Stimulated activated memory B cell treated with anti-CD40 and anti-IgM and Interleukin-4, amounts not matched to agents 10 μg/mL and 1 μg/mL and 100 μg/mL, for 72 hours (primary cell): ENCODE measurements at regions not wholly inside any gene's neighbourhood (a gene's known extent, or its start where the extent isn't known, plus 50 kb on each side); places are given as distances from the start of the nearest gene placed in this dataset.

Source experiments
- ATAC-seq: fragments of 150-1000 bp; cut with Tn5 transposase; 2 replicates; pipeline ENCODE4 v1.10.0; 2021
- H3K27ac Mint-ChIP-seq: one replicate; pipeline ENCODE4 v1.8.0; 2022; ENCODE audit warnings: mild to moderate bottlenecking, mixed read lengths
- H3K27me3 Mint-ChIP-seq: one replicate; pipeline ENCODE4 v1.8.0; 2022; ENCODE audit warnings: mixed read lengths
- H3K36me3 Mint-ChIP-seq: one replicate; pipeline ENCODE4 v1.8.0; 2022; ENCODE audit warnings: mixed read lengths
- H3K4me1 Mint-ChIP-seq: one replicate; pipeline ENCODE4 v1.8.0; 2022; ENCODE audit warnings: mixed read lengths
- H3K4me3 Mint-ChIP-seq: one replicate; pipeline ENCODE4 v1.8.0; 2022; ENCODE audit warnings: mild to moderate bottlenecking, moderate library complexity, mixed read lengths
- H3K9me3 Mint-ChIP-seq: one replicate; pipeline ENCODE4 v1.8.0; 2022; ENCODE audit warnings: mixed read lengths

DNA sequence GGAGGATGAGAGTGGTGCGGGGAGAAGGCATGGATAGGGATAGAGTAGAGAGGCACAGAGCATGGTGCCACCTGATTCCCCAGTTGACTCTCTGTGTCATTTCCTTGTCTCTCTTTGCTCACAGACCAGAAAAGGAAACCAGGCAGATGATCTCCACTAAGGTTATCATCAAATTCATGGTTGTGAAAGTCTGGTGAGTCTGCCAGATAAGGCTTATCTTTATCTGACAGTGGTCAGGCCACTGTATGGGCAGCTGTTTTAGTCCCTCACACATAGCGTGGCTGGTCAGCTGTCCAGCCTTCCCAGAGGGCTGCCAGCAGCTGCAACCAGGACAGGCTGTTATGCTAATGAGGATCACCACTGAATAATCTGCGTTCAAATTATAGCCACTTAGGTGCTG is 99.0 kb downstream of the ADRA2A start:
- ATAC-seq = no peak
- no peaks in the 10 kb centered on the region for H3K36me3 Mint-ChIP-seq
- no peak overlapping the region for H3K27ac Mint-ChIP-seq
- H3K4me3 Mint-ChIP-seq = no peak overlapping the region
- H3K4me1 Mint-ChIP-seq = no peaks in the 10 kb centered on the region
- peaks cover 69% of the 10 kb centered on the region for H3K27me3 Mint-ChIP-seq
- no peaks in the 10 kb centered on the region for H3K9me3 Mint-ChIP-seq

DNA sequence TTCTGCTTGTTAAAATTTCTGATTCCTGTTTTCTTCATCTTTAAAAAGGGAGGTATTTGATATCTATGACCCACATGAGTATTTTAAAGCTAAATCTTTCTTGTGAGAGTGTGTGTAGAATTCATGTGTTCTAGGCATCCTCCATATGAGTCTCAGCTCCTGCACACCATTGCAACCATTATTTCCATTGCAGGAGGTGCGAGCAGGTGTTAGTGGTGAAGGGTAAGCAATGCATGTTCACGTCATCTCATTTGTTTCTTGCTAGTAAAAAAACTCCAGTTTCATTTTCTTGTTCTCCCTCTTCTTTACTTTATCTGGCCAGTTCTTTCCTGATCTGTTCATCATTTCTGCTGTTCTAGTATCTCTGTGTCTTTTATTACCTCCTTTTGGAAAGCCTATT is 100.5 kb downstream of the ADRA2A start:
- H3K27ac Mint-ChIP-seq = no peak overlapping the region
- no peak overlapping the region for H3K4me3 Mint-ChIP-seq
- H3K36me3 Mint-ChIP-seq = no peaks in the 10 kb centered on the region
- no peaks in the 10 kb centered on the region for H3K4me1 Mint-ChIP-seq
- H3K9me3 Mint-ChIP-seq = no peaks in the 10 kb centered on the region
- H3K27me3 Mint-ChIP-seq = peaks cover 65% of the 10 kb centered on the region
- ATAC-seq = no peak

DNA sequence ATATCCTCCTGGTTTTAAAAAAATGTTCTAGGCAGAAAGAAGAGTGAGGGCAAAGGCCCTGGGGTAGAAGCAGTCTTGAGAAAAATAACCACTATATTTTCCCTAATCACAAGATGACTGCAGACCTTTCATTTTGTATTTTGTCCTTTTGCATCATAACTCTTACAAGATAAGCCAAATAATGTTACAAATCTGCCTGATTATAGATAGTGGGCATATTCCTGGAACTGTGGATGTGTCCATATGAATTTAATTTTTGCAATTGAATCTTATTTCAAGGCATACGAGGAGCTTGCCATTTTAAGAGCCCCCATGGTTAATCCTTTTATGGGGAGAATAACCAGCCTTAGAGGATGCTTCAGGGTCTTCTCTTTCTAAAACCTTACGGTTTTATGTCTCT is 102.7 kb downstream of the ADRA2A start:
- Mint-ChIP-seq H3K4me1 (no peaks in the 10 kb centered on the region), H3K27me3 (peaks cover 43% of the 10 kb centered on the region), H3K4me3 (no peak overlapping the region), H3K36me3 (no peaks in the 10 kb centered on the region), H3K9me3 (no peaks in the 10 kb centered on the region), H3K27ac (no peak overlapping the region)
- no peak for ATAC-seq

GRCh38 chr10:111186358-111186757 is 109.5 kb downstream of the ADRA2A start:
- ATAC-seq = no peak
- no peaks in the 10 kb centered on the region for H3K4me1 Mint-ChIP-seq
- no peaks in the 10 kb centered on the region for H3K36me3 Mint-ChIP-seq
- H3K27me3 Mint-ChIP-seq = no peaks in the 10 kb centered on the region
- no peak overlapping the region for H3K4me3 Mint-ChIP-seq
- H3K27ac Mint-ChIP-seq = no peak overlapping the region
- H3K9me3 Mint-ChIP-seq = no peaks in the 10 kb centered on the region

GRCh38 chr10:111187096-111187495 is 110.3 kb downstream of the ADRA2A start:
- Mint-ChIP-seq H3K9me3 (no peaks in the 10 kb centered on the region), H3K27me3 (no peaks in the 10 kb centered on the region), H3K36me3 (no peaks in the 10 kb centered on the region), H3K4me3 (no peak overlapping the region), H3K4me1 (no peaks in the 10 kb centered on the region), H3K27ac (no peak overlapping the region)
- no peak for ATAC-seq

GRCh38 chr10:111199587-111199986 is 122.8 kb downstream of the ADRA2A start:
- H3K27me3 Mint-ChIP-seq = peaks cover 45% of the 10 kb centered on the region
- H3K4me3 Mint-ChIP-seq = no peak overlapping the region

DNA sequence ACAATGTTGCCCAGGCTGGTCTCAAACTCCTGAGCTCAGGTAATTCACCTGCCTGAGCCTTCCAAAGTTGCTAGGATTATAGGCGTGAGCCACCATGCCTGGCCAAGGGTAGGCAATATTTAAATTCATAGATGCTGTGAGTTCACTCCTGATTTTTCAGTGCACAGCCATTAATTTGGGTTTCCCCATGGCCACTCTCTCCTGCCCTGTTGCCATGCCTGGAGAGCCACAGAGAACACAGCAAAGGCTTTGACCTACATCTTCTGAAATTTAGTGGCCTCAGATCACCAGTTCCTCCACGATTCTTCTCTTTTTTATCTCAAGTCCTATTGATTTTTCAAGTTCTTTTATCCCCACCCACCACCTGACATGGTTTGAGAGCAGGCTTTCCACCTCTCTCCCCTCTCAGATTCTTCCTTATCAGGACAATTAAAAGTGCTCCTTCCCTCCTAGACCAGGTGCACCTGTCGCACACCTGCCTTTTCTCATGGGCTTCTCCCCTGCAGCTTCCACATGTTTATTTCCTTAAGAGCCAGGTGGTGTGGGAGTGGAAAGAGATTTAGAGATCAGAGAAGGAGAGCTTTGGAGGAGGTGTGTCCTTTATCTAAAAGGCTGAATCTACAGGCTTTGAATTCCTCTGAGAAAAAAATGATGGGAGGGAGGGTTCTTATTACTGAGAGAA is 123.8 kb downstream of the ADRA2A start:
- ATAC-seq = no peak
- Mint-ChIP-seq H3K27me3 (peaks cover 34% of the 10 kb centered on the region), H3K4me3 (no peak overlapping the region), H3K9me3 (no peaks in the 10 kb centered on the region), H3K27ac (no peak overlapping the region), H3K4me1 (no peaks in the 10 kb centered on the region), H3K36me3 (no peaks in the 10 kb centered on the region)

More at GRCh38 chr10:111199587-111199986, 122.8 kb downstream of the ADRA2A start:
- no peaks in the 10 kb centered on the region for H3K36me3 Mint-ChIP-seq
- H3K4me1 Mint-ChIP-seq = no peaks in the 10 kb centered on the region
- H3K9me3 Mint-ChIP-seq = no peaks in the 10 kb centered on the region
- no peak for ATAC-seq
- H3K27ac Mint-ChIP-seq = no peak overlapping the region

DNA sequence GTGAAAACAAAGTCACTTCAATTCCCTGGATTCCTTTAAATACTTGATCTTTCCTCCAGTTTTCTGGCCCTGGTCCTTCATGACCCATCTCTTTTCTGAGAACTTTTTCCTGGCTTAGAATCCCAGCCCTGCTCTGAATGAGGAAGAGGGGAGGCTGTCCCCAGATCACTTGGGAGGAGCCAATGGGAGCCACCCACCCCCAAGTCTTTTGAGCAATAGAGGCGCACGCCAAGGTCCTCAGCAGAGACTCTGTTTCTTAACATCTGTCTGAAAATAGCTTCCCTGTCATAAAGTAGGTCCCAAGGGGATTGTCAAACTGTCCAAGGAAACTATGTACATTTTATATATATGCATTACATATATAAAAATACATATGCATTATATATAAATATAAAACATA is 126.8 kb downstream of the ADRA2A start:
- no peak for ATAC-seq
- Mint-ChIP-seq H3K4me3 (no peak overlapping the region), H3K36me3 (no peaks in the 10 kb centered on the region), H3K27me3 (peaks cover 31% of the 10 kb centered on the region), H3K27ac (no peak overlapping the region), H3K9me3 (no peaks in the 10 kb centered on the region), H3K4me1 (no peaks in the 10 kb centered on the region)

GRCh38 chr10:111204838-111205237 is 128.0 kb downstream of the ADRA2A start:
- H3K4me1 Mint-ChIP-seq = no peaks in the 10 kb centered on the region
- H3K4me3 Mint-ChIP-seq = no peak overlapping the region
- no peaks in the 10 kb centered on the region for H3K36me3 Mint-ChIP-seq
- peaks cover 20% of the 10 kb centered on the region for H3K27me3 Mint-ChIP-seq
- H3K27ac Mint-ChIP-seq = no peak overlapping the region
- no peaks in the 10 kb centered on the region for H3K9me3 Mint-ChIP-seq
- no peak for ATAC-seq

GRCh38 chr10:111206521-111206920 is 129.7 kb downstream of the ADRA2A start:
- Mint-ChIP-seq H3K36me3 (no peaks in the 10 kb centered on the region), H3K4me1 (no peaks in the 10 kb centered on the region), H3K27me3 (peaks cover 8% of the 10 kb centered on the region), H3K27ac (no peak overlapping the region), H3K4me3 (no peak overlapping the region), H3K9me3 (no peaks in the 10 kb centered on the region)
- ATAC-seq = no peak

- no peak overlapping the region for H3K27ac Mint-ChIP-seq
- H3K36me3 Mint-ChIP-seq = no peaks in the 10 kb centered on the region
- H3K9me3 Mint-ChIP-seq = no peaks in the 10 kb centered on the region
- ATAC-seq = no peak
- H3K4me1 Mint-ChIP-seq = no peaks in the 10 kb centered on the region
- H3K27me3 Mint-ChIP-seq = peaks cover 8% of the 10 kb centered on the region
- H3K4me3 Mint-ChIP-seq = no peak overlapping the region
Observed at GRCh38 chr10:111207500-111207899, 130.7 kb downstream of the ADRA2A start.

DNA sequence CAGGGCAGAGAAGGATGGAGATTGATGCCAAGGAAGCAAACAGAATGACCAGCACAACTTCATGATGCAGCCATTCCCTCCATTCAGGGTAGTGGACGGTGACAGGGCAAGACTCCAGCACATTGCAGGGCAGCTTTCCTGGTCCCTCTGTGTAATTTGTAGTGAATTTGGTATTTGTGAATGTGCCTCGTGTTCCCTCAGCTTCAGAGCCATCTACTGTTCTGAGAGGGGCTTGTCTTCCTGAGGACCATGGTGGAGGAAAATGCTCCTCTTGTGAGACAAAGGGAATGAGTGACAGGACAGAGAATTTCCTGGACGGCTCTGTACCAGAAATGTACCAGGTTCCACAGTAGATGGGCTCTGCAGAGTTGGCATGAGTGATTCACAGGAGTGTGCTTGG is 132.1 kb downstream of the ADRA2A start:
- H3K4me1 Mint-ChIP-seq = no peaks in the 10 kb centered on the region
- no peak overlapping the region for H3K27ac Mint-ChIP-seq
- no peaks in the 10 kb centered on the region for H3K9me3 Mint-ChIP-seq
- peaks cover 8% of the 10 kb centered on the region for H3K27me3 Mint-ChIP-seq
- H3K4me3 Mint-ChIP-seq = no peak overlapping the region
- ATAC-seq = no peak
- no peaks in the 10 kb centered on the region for H3K36me3 Mint-ChIP-seq

DNA sequence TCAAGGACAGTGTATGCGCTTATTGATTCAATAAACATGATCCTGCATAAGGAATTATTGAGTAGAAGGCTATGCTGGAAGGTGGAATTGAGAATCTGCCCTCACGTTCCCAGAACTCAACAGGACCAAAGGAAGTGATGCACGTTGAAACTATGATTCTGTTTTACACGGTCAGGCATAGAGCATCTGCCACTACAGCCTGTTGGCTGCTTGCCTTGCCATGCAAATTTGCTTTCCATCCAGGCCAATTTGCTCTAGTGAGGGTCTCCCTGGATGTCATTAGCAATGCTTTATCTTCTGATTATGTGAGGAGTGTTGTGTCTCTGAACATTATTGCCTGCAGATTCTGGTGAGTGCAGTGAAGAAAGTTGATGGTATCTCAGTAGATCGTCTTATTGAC is 132.9 kb downstream of the ADRA2A start:
- H3K9me3 Mint-ChIP-seq = no peaks in the 10 kb centered on the region

GRCh38 chr10:111211241-111211640 is 134.4 kb downstream of the ADRA2A start:
- no peak for ATAC-seq
- H3K4me1 Mint-ChIP-seq = no peaks in the 10 kb centered on the region
- peaks cover 8% of the 10 kb centered on the region for H3K27me3 Mint-ChIP-seq
- H3K4me3 Mint-ChIP-seq = no peak overlapping the region
- H3K27ac Mint-ChIP-seq = no peak overlapping the region
- peaks cover 3% of the 10 kb centered on the region for H3K9me3 Mint-ChIP-seq
- no peaks in the 10 kb centered on the region for H3K36me3 Mint-ChIP-seq

More for the DNA sequence above, 132.9 kb downstream of the ADRA2A start:
- H3K36me3 Mint-ChIP-seq = no peaks in the 10 kb centered on the region
- no peak for ATAC-seq
- H3K4me3 Mint-ChIP-seq = no peak overlapping the region
- H3K27ac Mint-ChIP-seq = no peak overlapping the region
- no peaks in the 10 kb centered on the region for H3K4me1 Mint-ChIP-seq
- peaks cover 8% of the 10 kb centered on the region for H3K27me3 Mint-ChIP-seq

DNA sequence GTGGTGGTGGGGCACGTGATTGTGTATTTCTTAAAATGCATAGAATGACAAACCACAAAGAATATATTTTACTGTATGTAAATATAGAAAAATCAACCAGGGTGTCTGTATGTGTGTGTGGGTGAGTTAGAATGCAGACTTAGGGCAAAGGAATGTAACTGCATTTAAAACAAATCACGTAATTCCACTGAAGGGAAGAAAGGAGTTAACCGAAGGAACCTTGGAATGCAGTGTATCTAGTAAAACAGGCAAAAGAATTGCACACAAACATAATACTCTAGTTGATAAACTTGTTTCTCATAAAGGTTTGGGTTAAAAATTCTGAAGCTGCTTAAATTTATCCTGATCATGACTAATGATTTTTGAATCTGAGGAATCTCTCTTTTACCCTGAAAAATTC is 134.9 kb downstream of the ADRA2A start:
- H3K4me1 Mint-ChIP-seq = no peaks in the 10 kb centered on the region
- H3K27ac Mint-ChIP-seq = no peak overlapping the region
- no peak for ATAC-seq
- peaks cover 7% of the 10 kb centered on the region for H3K27me3 Mint-ChIP-seq
- no peaks in the 10 kb centered on the region for H3K36me3 Mint-ChIP-seq
- peaks cover 3% of the 10 kb centered on the region for H3K9me3 Mint-ChIP-seq
- no peak overlapping the region for H3K4me3 Mint-ChIP-seq

DNA sequence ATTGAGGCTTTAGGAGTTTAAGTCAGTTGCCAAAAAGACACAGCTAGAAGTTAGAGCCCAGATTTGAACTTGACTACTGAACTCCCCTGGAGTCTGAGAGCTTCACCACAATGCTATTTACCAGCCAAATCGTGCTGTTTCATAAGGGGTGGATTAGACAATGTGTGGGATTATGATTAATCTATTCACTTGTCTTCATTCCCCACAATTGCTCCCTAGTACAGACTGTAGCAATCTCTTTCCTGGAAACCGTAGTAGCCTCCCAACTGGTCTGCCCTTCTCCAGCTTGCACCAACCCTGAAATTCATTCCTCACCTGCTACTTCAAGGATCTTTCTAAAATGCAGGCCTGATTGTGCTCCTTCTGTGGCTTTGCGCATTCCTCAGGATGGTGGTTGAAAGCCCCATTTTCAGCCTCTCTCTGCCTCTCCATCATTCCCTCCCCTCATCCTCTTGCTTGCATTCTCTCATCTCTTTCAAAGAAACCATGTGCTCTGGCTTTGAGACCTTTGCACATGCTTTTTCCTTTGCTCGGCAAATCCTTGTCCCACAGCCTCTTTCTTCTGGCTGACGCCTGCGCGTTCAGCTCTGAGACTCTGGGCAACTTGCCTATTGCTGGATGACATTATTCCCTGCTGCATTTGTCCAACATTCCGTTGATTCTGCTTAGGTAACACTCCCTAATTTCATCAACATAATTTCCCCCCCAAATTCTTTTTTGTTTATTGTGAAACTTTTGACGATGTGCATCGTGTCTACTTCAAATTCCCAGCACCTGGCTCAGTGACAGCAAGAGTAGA is 145.1 kb downstream of the ADRA2A start:
- Mint-ChIP-seq H3K4me3 (no peak overlapping the region), H3K36me3 (no peaks in the 10 kb centered on the region), H3K9me3 (peaks cover 3% of the 10 kb centered on the region), H3K27me3 (peaks cover 49% of the 10 kb centered on the region), H3K27ac (no peak overlapping the region), H3K4me1 (no peaks in the 10 kb centered on the region)
- ATAC-seq = no peak
